GM21447 (cell line): ENCODE measurements at regions not wholly inside any gene's neighbourhood (a gene's known extent, or its start where the extent isn't known, plus 50 kb on each side); places are given as distances from the start of the nearest gene placed in this dataset.

ENCODE experiments used
- ATAC-seq: cut with Tn5 transposase; IDR thresholded peaks from one replicate; pipeline ENCODE4 v1.9.1; 2021; ENCODE audit not compliant: unreplicated experiment

- ATAC-seq = no peak
Measured at GRCh38 chr2:220460257-220460985, 833.0 kb downstream of the SLC4A3 start.

GRCh38 chr2:220463876-220464275, 836.4 kb downstream of the SLC4A3 start:
- ATAC-seq = no peak

- no peak for ATAC-seq
Measured at GRCh38 chr2:220465700-220466099, 838.3 kb downstream of the SLC4A3 start.

GRCh38 chr2:220466251-220466691, 838.8 kb downstream of the SLC4A3 start:
- no peak for ATAC-seq

GRCh38 chr2:220469201-220469600, 841.8 kb downstream of the SLC4A3 start:
- ATAC-seq = no peak

GRCh38 chr2:220473611-220474010, 846.2 kb downstream of the SLC4A3 start:
- no peak for ATAC-seq

GRCh38 chr2:220476877-220477276, 849.4 kb downstream of the SLC4A3 start:
- ATAC-seq = no peak

- no peak for ATAC-seq
Measured at GRCh38 chr2:220478305-220479058, 851.1 kb downstream of the SLC4A3 start.

- ATAC-seq = no peak
Measured at GRCh38 chr2:220482716-220483115, 855.3 kb downstream of the SLC4A3 start.

- no peak for ATAC-seq
Measured at GRCh38 chr2:220489121-220489520, 861.7 kb downstream of the SLC4A3 start.

- ATAC-seq = no peak
Measured at GRCh38 chr2:220491670-220492069, 864.2 kb downstream of the SLC4A3 start.

GRCh38 chr2:220493871-220494525, 866.6 kb downstream of the SLC4A3 start:
- no peak for ATAC-seq

- ATAC-seq = no peak
Measured at GRCh38 chr2:220496513-220496912, 869.1 kb downstream of the SLC4A3 start.

- ATAC-seq = no peak
Measured at GRCh38 chr2:220499225-220499624, 871.8 kb downstream of the SLC4A3 start.

GRCh38 chr2:220502539-220502938, 875.1 kb downstream of the SLC4A3 start:
- ATAC-seq = no peak

GRCh38 chr2:220503431-220503830, 876.0 kb downstream of the SLC4A3 start:
- ATAC-seq = no peak

GRCh38 chr2:220504938-220505503, 877.6 kb downstream of the SLC4A3 start:
- ATAC-seq = no peak

GRCh38 chr2:220506466-220506865, 879.0 kb downstream of the SLC4A3 start:
- ATAC-seq = no peak

- no peak for ATAC-seq
Measured at GRCh38 chr2:220509096-220509757, 881.8 kb downstream of the SLC4A3 start.

GRCh38 chr2:220509966-220510365, 882.5 kb downstream of the SLC4A3 start:
- no peak for ATAC-seq

- ATAC-seq = no peak
Measured at GRCh38 chr2:220510668-220511067, 883.2 kb downstream of the SLC4A3 start.
